22Rv1 (cell line): ENCODE measurements at regions not wholly inside any gene's neighbourhood (a gene's known extent, or its start where the extent isn't known, plus 50 kb on each side); places are given as distances from the start of the nearest gene placed in this dataset.

Source experiments
- CTCF ChIP-seq: fragments of 450-650 bp; IDR thresholded peaks from 2 replicates; pipeline ENCODE4 v1.5.1; 2017; ENCODE audit warnings: mild to moderate bottlenecking
- ZFX ChIP-seq: fragments of 450-650 bp; IDR thresholded peaks from 2 replicates; pipeline ENCODE4 v1.6.1; 2017; ENCODE audit warnings: antibody characterized with exemption, borderline replicate concordance

DNA sequence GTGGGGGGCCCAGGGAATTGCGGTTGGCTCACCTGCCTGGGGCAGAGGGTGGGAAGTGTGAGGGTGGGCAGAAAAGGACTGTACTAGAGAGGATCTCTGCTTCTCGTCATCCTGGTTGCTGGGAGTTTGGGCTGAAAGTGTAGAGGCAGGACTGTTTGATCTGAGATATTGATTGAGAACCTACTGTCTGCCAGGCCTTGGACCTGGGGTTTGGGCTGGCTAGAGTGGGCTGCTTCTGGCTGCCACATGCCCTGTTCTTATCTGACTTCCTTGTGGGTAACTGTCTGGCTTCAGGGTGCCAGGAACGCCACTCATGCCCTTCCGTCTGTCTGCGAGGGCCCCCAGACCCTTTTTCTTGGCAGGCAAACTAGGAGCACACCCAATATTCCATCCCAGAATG, 200.9 kb downstream of the FOXD2 start:
- no peak for TF ChIP-seq CTCF
- no peak for TF ChIP-seq ZFX
